H1 (cell line): ENCODE measurements at regions not wholly inside any gene's neighbourhood (a gene's known extent, or its start where the extent isn't known, plus 50 kb on each side); places are given as distances from the start of the nearest gene placed in this dataset.

Experiments
- CTCF ChIA-PET: fragments of 300-600 bp; sonication (Branson Sonifier 250); formaldehyde crosslinking; loops from one replicate; lab custom pipeline; 2021; ENCODE audit not compliant: partially characterized antibody; lab: Charles Lee
- POLR2A ChIA-PET: fragments of 300-600 bp; sonication (Branson Sonifier 250); formaldehyde crosslinking; loops from one replicate; lab custom pipeline; 2021; ENCODE audit warnings: inconsistent platforms; ENCODE audit not compliant: partially characterized antibody; lab: Charles Lee
- DNase-seq, 2 experiments: peaks; one replicate each; pipeline versions ENCODE4 v3.0.0 to v3.0.0-alpha.2; 2010 to 2022; ENCODE audit warnings: low spot score in 2 of 2, low read depth in 1 of 2, mixed read lengths in 1 of 2
- FAIRE-seq: peaks from 2 replicates; lab custom pipeline; 2011; peaks lifted over from hg19 to GRCh38; lab: Jason Lieb, UNC
- H2AFZ ChIP-seq: 2 replicates; pipeline ENCODE4 v1.8.1; 2012; ENCODE audit warnings: low read length, inconsistent platforms
- H2AK5ac ChIP-seq: 2 replicates; pipeline ENCODE4 v1.6.1; 2013; ENCODE audit warnings: low read depth, low read length
- H2BK120ac ChIP-seq: replicated peaks from 2 replicates; pipeline ENCODE3; 2013; ENCODE audit warnings: low read depth, low read length, inconsistent platforms
- H2BK12ac ChIP-seq: 2 replicates; pipeline ENCODE4 v1.6.1; 2013; ENCODE audit warnings: low read depth, low read length
- H2BK15ac ChIP-seq: 2 replicates; pipeline ENCODE4 v1.6.1; 2013; ENCODE audit warnings: low read length
- H2BK20ac ChIP-seq: 2 replicates; pipeline ENCODE4 v1.6.1; 2013; ENCODE audit warnings: low read length
- H2BK5ac ChIP-seq: 2 replicates; pipeline ENCODE4 v1.6.1; 2013; ENCODE audit warnings: low read depth, low read length
- H3K14ac ChIP-seq: 2 replicates; pipeline ENCODE4 v1.6.1; 2013; ENCODE audit warnings: inconsistent platforms; ENCODE audit not compliant: insufficient read length
- H3K18ac ChIP-seq: 2 replicates; pipeline ENCODE4 v1.6.1; 2013; ENCODE audit warnings: low read length; ENCODE audit errors: extremely low read depth
- H3K23ac ChIP-seq: 2 replicates; pipeline ENCODE4 v1.6.1; 2013; ENCODE audit warnings: inconsistent platforms; ENCODE audit not compliant: insufficient read length
- H3K23me2 ChIP-seq: 2 replicates; pipeline ENCODE4 v1.6.1; 2013; ENCODE audit warnings: low read depth, low read length
- H3K27ac ChIP-seq: 2 replicates; pipeline ENCODE4 v1.6.1; 2011; ENCODE audit warnings: low read depth, low read length, inconsistent platforms
- H3K27me3 ChIP-seq, 4 experiments: replicated peaks in 1 of 4; 1 replicate in 1 of 4; 2 replicates in 3 of 4; pipeline versions ENCODE4 v1.6.1 to v1.8.1; 2011 to 2013; ENCODE audit warnings: low read length in 3 of 4, mild to moderate bottlenecking in 3 of 4, inconsistent platforms in 2 of 4, mixed read lengths in 2 of 4, moderate library complexity in 1 of 4; ENCODE audit not compliant: control insufficient read depth in 3 of 4, insufficient read depth in 3 of 4; ENCODE audit errors: extremely low read depth in 1 of 4
- H3K36me3 ChIP-seq, 4 experiments: 2 replicates each; pipeline versions ENCODE4 v1.6.1 to v1.8.1; 2011 to 2013; ENCODE audit warnings: mild to moderate bottlenecking in 4 of 4, low read length in 3 of 4, moderate library complexity in 2 of 4, control low read depth in 1 of 4, inconsistent platforms in 1 of 4; ENCODE audit not compliant: insufficient read depth in 4 of 4, control insufficient read depth in 2 of 4
- H3K4ac ChIP-seq: replicated peaks from 2 replicates; pipeline ENCODE3; 2013; ENCODE audit warnings: low read length, low read depth, mixed read lengths, inconsistent platforms; ENCODE audit not compliant: insufficient read length
- H3K4me1 ChIP-seq, 4 experiments: replicated peaks in 1 of 4; 1 replicate in 1 of 4; 2 replicates in 3 of 4; pipeline versions ENCODE4 v1.6.1 to v1.8.1; 2011 to 2013; ENCODE audit warnings: low read length in 3 of 4, inconsistent platforms in 2 of 4, mixed read lengths in 1 of 4; ENCODE audit not compliant: insufficient read depth in 4 of 4, control insufficient read depth in 3 of 4
- H3K4me2 ChIP-seq, 2 experiments: 2 replicates each; pipeline versions ENCODE4 v1.6.1 to v1.8.1; 2011 to 2013; ENCODE audit warnings: low read depth in 2 of 2, low read length in 2 of 2, control low read depth in 1 of 2, inconsistent platforms in 1 of 2, mild to moderate bottlenecking in 1 of 2; ENCODE audit not compliant: insufficient read depth in 1 of 2
- H3K4me3 ChIP-seq, 4 experiments: fragments of 200-600, 300-600 bp in 1 of 4; sonication (generic), shearing (Covaris generic), sonication (Bioruptor Twin) in 1 of 4; 2 replicates each; pipeline versions ENCODE4 v1.5.1 to v1.8.1; 2011 to 2016; ENCODE audit warnings: low read length in 4 of 4, low read depth in 3 of 4, control low read depth in 2 of 4, inconsistent platforms in 2 of 4, mild to moderate bottlenecking in 2 of 4, mixed read lengths in 1 of 4, moderate library complexity in 1 of 4; ENCODE audit not compliant: insufficient read depth in 2 of 4; ENCODE audit errors: extremely low read depth in 1 of 4
- H3K56ac ChIP-seq: replicated peaks from 2 replicates; pipeline ENCODE3; 2013; ENCODE audit warnings: low read depth, mild to moderate bottlenecking, mixed read lengths, low read length, inconsistent platforms; ENCODE audit not compliant: insufficient read length
- H3K79me1 ChIP-seq: 2 replicates; pipeline ENCODE4 v1.6.1; 2013; ENCODE audit warnings: low read depth, low read length, control low read depth
- H3K79me2 ChIP-seq, 2 experiments: 2 replicates each; pipeline versions ENCODE4 v1.6.1 to v1.8.1; 2012 to 2013; ENCODE audit warnings: low read length in 2 of 2, mild to moderate bottlenecking in 2 of 2, inconsistent platforms in 1 of 2; ENCODE audit not compliant: insufficient read depth in 2 of 2, control insufficient read depth in 1 of 2
- H3K9ac ChIP-seq, 4 experiments: replicated peaks in 1 of 4; 1 replicate in 1 of 4; 2 replicates in 3 of 4; pipeline versions ENCODE4 v1.6.1 to v1.8.1; 2011 to 2013; ENCODE audit warnings: low read depth in 3 of 4, low read length in 3 of 4, control low read depth in 2 of 4, mild to moderate bottlenecking in 2 of 4, moderate library complexity in 2 of 4, inconsistent platforms in 1 of 4; ENCODE audit errors: extremely low read depth in 1 of 4
- H3K9me3 ChIP-seq, 2 experiments: 2 replicates each; pipeline versions ENCODE4 v1.6.1 to v1.8.1; 2012 to 2013; ENCODE audit warnings: mild to moderate bottlenecking in 2 of 2, moderate library complexity in 2 of 2, control low read depth in 1 of 2, inconsistent platforms in 1 of 2, low read depth in 1 of 2, low read length in 1 of 2, mixed read lengths in 1 of 2; ENCODE audit not compliant: insufficient read depth in 2 of 2
- H4K20me1 ChIP-seq, 2 experiments: replicated peaks in 1 of 2; 2 replicates each; pipeline versions ENCODE3 to v1.8.1; 2011 to 2013; ENCODE audit warnings: inconsistent platforms in 2 of 2, low read length in 2 of 2, mild to moderate bottlenecking in 1 of 2; ENCODE audit not compliant: insufficient read depth in 2 of 2, control insufficient read depth in 1 of 2
- H4K5ac ChIP-seq: 2 replicates; pipeline ENCODE4 v1.6.1; 2013; ENCODE audit warnings: low read length, low read depth, mixed read lengths, inconsistent platforms; ENCODE audit not compliant: insufficient read length
- H4K8ac ChIP-seq: 2 replicates; pipeline ENCODE4 v1.8.0; 2013; ENCODE audit warnings: mild to moderate bottlenecking, moderate library complexity, low read length, inconsistent platforms; ENCODE audit not compliant: insufficient read depth; ENCODE audit errors: extremely low read depth
- H4K91ac ChIP-seq: replicated peaks from 2 replicates; pipeline ENCODE3; 2013; ENCODE audit warnings: low read length, mixed read lengths, inconsistent platforms; ENCODE audit not compliant: insufficient read length
- CEBPB ChIP-seq: IDR thresholded peaks from 2 replicates; pipeline ENCODE4 v1.6.1; 2012; ENCODE audit warnings: low read depth, low read length
- JUND ChIP-seq: IDR thresholded peaks from 2 replicates; pipeline ENCODE4 v1.6.1; 2011; ENCODE audit warnings: mild to moderate bottlenecking, improper control_type of control experiment, low read length
- WGBS, 2 experiments: shearing (Covaris generic) in 1 of 2; methylation state at CpG; one replicate each; pipeline versions ENCODE4 v1.1.6 to v1.1.7; 2013 to 2015; ENCODE audit warnings: low lambda C conversion rate in 2 of 2, mixed read lengths in 2 of 2, inconsistent platforms in 1 of 2, low coverage in 1 of 2, missing lambda C conversion rate in 1 of 2; ENCODE audit not compliant: insufficient replicate concordance in 2 of 2, insufficient coverage in 1 of 2, insufficient read length in 1 of 2; ENCODE audit errors: extremely low coverage in 1 of 2, missing lambda C conversion rate in 1 of 2; 5-methylcytosine and 5-hydroxymethylcytosine counted together

DNA sequence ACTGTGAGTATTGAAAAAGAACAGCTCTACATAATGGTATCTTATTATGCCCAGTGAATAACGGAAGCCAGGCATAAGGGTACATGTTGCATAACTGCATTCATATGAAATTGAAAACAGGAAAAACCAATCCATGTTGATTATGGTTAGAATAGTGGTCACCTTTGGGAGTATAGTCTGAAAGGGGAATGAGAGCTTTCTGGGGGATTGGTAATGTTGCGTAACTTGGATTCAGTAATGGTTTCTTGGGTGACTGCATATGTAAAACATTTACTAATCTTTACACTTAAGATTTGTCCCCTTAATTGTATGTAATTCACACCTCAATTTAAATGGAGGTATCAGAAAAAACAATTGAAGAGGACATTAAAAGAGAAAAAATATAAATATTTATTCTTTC lies 292.1 kb downstream of the LMO4 start:
- Histone ChIP-seq H4K5ac (no peak overlapping the region), H3K79me1 (no peaks in the 10 kb centered on the region), H2BK15ac (no peak overlapping the region), H3K36me3 (no peaks in the 10 kb centered on the region), H3K23me2 (no peaks in the 10 kb centered on the region), H4K91ac (no peak overlapping the region), H4K20me1 (no peaks in the 10 kb centered on the region), H3K4me2 (no peak overlapping the region), H3K18ac (no peak overlapping the region), H2AFZ (no peak overlapping the region), H3K9me3 (peaks cover 0 to 3% of the 10 kb centered on the region in 2 experiments; a peak in 1 of 4 replicates), H2BK20ac (no peak overlapping the region), H3K9ac (no peak overlapping the region), H2BK120ac (no peak overlapping the region), H3K56ac (no peak overlapping the region), H3K27me3 (no peaks in the 10 kb centered on the region), H3K27ac (no peak overlapping the region), H3K4ac (no peak overlapping the region), H4K8ac (no peak overlapping the region), H2AK5ac (no peak overlapping the region), H3K79me2 (no peaks in the 10 kb centered on the region), H3K4me3 (no peak overlapping the region), H3K14ac (no peak overlapping the region), H3K4me1 (no peaks in the 10 kb centered on the region)
- CTCF ChIA-PET, result no interaction called here
- FAIRE-seq, result no peak
- WGBS, 2 experiments, result 97% methylated on average over 2 of the region's 2 CpGs; no CpG with 5 or more reads in 1 of the 2 experiments
- TF ChIP-seq JUND (no peak), CEBPB (0 out of 2 replicates have a peak, but pooled peaks have one; percentile 16)
- TF ChIP-seq, all 59 proteins: peak for 1
- no peak for DNase-seq
- no peak overlapping the region for H3K23ac ChIP-seq
- POLR2A ChIA-PET, result no interaction called here
- H2BK12ac ChIP-seq, result no peak overlapping the region
- H2BK5ac ChIP-seq, result no peak overlapping the region
